HFFc6 (cell line): ENCODE measurements at regions not wholly inside any gene's neighbourhood (a gene's known extent, or its start where the extent isn't known, plus 50 kb on each side); places are given as distances from the start of the nearest gene placed in this dataset.

Source experiments
- DNase-seq: peaks from one replicate; pipeline ENCODE4 v3.0.0-alpha.2; 2018
- H3K27ac Mint-ChIP-seq: 2 replicates; pipeline ENCODE4 v1.8.0; 2020; ENCODE audit warnings: mild to moderate bottlenecking, mixed read lengths
- H3K27me3 Mint-ChIP-seq: 2 replicates; pipeline ENCODE4 v1.8.0; 2021; ENCODE audit warnings: mild to moderate bottlenecking, moderate library complexity, mixed read lengths; ENCODE audit not compliant: insufficient read depth
- H3K36me3 Mint-ChIP-seq: 2 replicates; pipeline ENCODE4 v1.8.0; 2021; ENCODE audit warnings: low read depth, mixed read lengths
- H3K4me1 Mint-ChIP-seq: 2 replicates; pipeline ENCODE4 v1.8.0; 2020; ENCODE audit warnings: low read depth, mixed read lengths
- H3K4me3 Mint-ChIP-seq: 2 replicates; pipeline ENCODE4 v1.8.0; 2020; ENCODE audit warnings: mild to moderate bottlenecking, moderate library complexity, mixed read lengths
- H3K9me3 Mint-ChIP-seq: 2 replicates; pipeline ENCODE4 v1.8.0; 2020; ENCODE audit warnings: mild to moderate bottlenecking, mixed read lengths
- TF ChIP-seq, protein P1 (sequence below): fragments of 200-600 bp; sonication (generic); IDR thresholded peaks from 2 replicates; pipeline ENCODE4 v1.5.0; 2021; ENCODE audit warnings: antibody characterized with exemption, mild to moderate bottlenecking

DNA sequence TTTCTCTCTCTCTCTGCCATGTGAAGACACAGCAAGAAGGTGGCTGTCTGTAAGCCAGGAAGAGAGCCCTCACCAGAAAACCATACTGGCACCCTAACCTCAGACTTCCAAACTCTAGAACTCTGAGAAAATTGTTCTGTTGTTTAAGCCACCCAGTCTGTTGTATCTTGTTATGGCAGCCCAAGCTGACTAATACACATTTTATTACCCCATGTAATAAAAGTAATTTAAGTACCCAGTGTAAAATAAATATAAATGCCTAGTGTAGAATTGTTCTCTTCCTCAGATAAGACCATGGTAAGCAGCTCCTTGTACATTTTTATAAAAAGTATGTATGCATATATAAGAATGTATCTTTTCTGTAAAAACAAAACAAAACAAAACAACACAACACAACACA lies 119.7 kb downstream of the DTL start:
- Mint-ChIP-seq H3K9me3 (no peaks in the 10 kb centered on the region; the same call in 1 of the 2 replicates), H3K27me3 (peaks cover 3% of the 10 kb centered on the region; the same call in 1 of the 2 replicates), H3K27ac (no peak overlapping the region), H3K4me1 (0 out of 2 replicates have a peak, but pooled peaks cover 10% of the 10 kb centered on the region), H3K4me3 (no peak overlapping the region), H3K36me3 (no peaks in the 10 kb centered on the region)
- TF ChIP-seq, protein P1, sequence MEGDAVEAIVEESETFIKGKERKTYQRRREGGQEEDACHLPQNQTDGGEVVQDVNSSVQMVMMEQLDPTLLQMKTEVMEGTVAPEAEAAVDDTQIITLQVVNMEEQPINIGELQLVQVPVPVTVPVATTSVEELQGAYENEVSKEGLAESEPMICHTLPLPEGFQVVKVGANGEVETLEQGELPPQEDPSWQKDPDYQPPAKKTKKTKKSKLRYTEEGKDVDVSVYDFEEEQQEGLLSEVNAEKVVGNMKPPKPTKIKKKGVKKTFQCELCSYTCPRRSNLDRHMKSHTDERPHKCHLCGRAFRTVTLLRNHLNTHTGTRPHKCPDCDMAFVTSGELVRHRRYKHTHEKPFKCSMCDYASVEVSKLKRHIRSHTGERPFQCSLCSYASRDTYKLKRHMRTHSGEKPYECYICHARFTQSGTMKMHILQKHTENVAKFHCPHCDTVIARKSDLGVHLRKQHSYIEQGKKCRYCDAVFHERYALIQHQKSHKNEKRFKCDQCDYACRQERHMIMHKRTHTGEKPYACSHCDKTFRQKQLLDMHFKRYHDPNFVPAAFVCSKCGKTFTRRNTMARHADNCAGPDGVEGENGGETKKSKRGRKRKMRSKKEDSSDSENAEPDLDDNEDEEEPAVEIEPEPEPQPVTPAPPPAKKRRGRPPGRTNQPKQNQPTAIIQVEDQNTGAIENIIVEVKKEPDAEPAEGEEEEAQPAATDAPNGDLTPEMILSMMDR, result no peak
- DNase-seq, result no peak

DNA sequence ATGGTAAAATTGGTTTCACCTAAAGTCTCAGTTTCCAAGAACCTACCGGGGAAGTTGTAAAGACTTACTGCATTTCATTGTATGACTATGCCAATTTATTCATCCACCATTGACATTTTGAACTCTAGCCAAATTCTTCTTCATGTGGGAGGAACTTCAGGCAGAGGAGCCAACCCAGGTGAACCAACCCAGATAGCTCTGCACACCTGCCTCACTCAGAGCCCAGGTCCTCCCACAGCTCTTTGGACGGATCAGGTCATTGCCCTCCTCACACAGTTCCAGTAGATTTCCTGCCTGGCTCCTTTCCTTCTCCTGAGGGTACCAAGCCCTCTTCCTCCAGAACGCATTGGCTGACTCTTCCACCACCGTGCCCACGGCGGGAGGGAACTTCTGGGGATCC lies 121.7 kb downstream of the DTL start:
- Mint-ChIP-seq H3K36me3 (no peaks in the 10 kb centered on the region), H3K4me3 (no peak overlapping the region), H3K27ac (no peak overlapping the region), H3K27me3 (peaks cover 3% of the 10 kb centered on the region), H3K9me3 (no peaks in the 10 kb centered on the region; the same call in 1 of the 2 replicates), H3K4me1 (peaks cover 21% of the 10 kb centered on the region)
- TF ChIP-seq, protein P1, result no peak
- DNase-seq, result no peak

DNA sequence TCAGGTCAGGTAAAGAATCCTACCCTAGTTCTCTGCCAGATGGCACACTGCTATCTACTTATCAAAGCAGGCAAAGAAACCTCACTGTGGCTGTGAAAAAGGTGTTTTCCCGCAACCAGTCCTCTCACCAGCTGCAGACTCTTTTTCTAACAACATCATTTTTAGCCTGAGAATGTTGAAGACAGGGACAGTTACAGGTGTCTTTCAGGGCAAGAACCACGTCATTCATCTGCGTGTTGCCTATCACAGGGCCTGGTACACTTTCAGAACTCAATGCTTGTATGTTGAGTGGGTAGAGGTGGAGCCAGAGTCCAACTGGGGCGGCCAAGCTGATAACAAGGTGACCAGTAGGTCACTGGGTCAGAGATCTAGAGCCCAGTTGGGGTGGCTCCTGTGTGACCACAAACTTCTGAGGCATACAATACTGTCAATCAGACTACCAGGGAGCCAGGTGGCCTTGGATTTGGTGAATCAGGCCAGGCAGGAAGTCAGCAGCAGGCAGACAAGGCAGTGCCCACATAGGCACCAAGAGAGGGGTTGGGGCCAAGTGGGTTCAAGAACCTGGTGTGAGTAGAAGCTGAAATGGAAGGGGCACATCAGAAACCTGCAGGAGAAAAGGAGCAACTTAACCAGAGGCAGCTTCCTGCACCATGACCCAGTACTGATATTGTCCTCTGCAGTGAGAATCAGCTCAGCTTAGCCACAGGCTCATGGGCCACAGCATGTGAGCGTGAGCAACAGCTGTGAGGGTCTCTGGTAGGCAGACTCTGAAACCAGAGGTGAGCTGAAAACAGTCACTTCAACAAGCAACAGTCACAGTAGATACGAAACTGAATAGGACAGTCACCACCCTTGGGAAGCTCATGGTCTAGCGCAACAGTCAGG lies 123.6 kb downstream of the DTL start:
- H3K27me3 Mint-ChIP-seq, result peaks cover 3% of the 10 kb centered on the region
- DNase-seq, result no peak
- peaks cover 22% of the 10 kb centered on the region for H3K4me1 Mint-ChIP-seq
- TF ChIP-seq, protein P1, result no peak
- no peak overlapping the region for H3K4me3 Mint-ChIP-seq
- H3K36me3 Mint-ChIP-seq, result no peaks in the 10 kb centered on the region
- no peak overlapping the region for H3K27ac Mint-ChIP-seq
- no peaks in the 10 kb centered on the region for H3K9me3 Mint-ChIP-seq

DNA sequence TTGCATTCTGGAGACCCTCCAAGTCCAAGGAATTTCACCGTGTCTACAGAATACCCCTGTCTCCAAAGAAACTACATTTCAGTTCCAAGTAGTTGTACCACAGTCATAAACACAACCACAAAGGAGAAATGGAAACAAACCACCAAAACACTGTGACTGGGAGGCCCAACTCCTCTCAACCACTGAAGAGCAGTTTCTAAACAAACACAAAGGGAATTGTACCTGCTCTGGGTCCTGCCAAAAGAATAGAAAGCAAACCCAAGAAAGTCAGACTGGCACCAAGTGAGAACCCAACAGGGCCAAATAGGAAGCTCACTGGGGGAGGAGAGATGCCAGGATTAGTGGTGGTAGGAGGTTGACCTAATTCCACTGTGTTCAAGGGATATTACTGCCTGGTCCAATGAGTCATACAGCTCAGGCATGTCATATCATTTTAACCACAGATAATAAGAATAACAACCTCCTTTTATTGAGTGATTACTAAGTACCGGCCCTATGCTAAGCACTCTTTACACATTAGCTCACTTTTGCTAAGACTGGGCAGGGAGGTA lies 123.9 kb upstream of the PPP2R5A start:
- Mint-ChIP-seq H3K9me3 (no peaks in the 10 kb centered on the region), H3K27ac (peak overlapping the region; percentile 15; the same call in 1 of the 2 replicates), H3K4me3 (no peak overlapping the region; the same call in 1 of the 2 replicates), H3K4me1 (peaks cover 22% of the 10 kb centered on the region), H3K27me3 (peaks cover 3% of the 10 kb centered on the region), H3K36me3 (no peaks in the 10 kb centered on the region)
- DNase-seq, result peak; percentile 84
- TF ChIP-seq, protein P1, result no peak

DNA sequence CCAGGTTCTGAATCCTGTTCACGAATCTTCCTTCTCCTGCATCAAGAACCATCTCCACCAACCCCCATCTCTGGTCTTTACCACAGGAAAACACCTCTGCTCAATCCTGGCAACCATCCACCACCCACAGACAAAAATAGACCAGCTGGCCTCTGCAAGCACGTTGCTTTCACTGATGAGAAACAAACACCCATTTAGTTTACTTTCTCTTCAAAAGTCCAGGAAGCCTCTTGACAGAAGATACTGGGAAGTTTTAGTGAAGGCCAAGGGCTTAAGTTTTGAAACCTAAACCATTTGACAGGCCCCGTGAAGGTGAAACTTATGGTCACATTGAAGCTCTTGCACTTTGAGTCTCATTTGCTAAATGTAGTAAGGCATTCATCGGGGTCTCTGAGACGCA lies 122.6 kb upstream of the PPP2R5A start:
- Mint-ChIP-seq H3K27ac (no peak overlapping the region), H3K4me3 (no peak overlapping the region), H3K27me3 (peaks cover 4% of the 10 kb centered on the region), H3K9me3 (no peaks in the 10 kb centered on the region), H3K36me3 (no peaks in the 10 kb centered on the region), H3K4me1 (peaks cover 30% of the 10 kb centered on the region)
- peak; percentile 30 for DNase-seq
- TF ChIP-seq, protein P1, result no peak
